G401 (cell line): ENCODE measurements at regions not wholly inside any gene's neighbourhood (a gene's known extent, or its start where the extent isn't known, plus 50 kb on each side); places are given as distances from the start of the nearest gene placed in this dataset.

Experiments
- DNase-seq: peaks from one replicate; pipeline ENCODE4 v3.0.0-alpha.2; 2015; ENCODE audit warnings: low spot score
- in situ Hi-C: cut with HindIII; loops from 2 replicates; pipeline ENCODE4 v1.10.0; 2016; ENCODE audit warnings: low sequenced_read_pairs, mixed read lengths

- in situ Hi-C loops, result no loop called here
- DNase-seq, result peak; percentile 46
Observed at GRCh38 chr1:234719454-234720251, 109.7 kb upstream of the IRF2BP2 start.

GRCh38 chr1:234718496-234719453 is 108.8 kb upstream of the IRF2BP2 start:
- in situ Hi-C loops, result no loop called here

GRCh38 chr1:234716908-234717375 is 107.0 kb upstream of the IRF2BP2 start:
- DNase-seq, result no peak
- in situ Hi-C loops, result no loop called here

More at GRCh38 chr1:234718496-234719453, 108.8 kb upstream of the IRF2BP2 start:
- DNase-seq, result no peak

- in situ Hi-C loops, result no loop called here
- no peak for DNase-seq
Observed at GRCh38 chr1:234715252-234716014, 105.5 kb upstream of the IRF2BP2 start.

- no peak for DNase-seq
- in situ Hi-C loops, result no loop called here
Observed at GRCh38 chr1:234713859-234714258, 103.9 kb upstream of the IRF2BP2 start.

GRCh38 chr1:234713440-234713839 is 103.5 kb upstream of the IRF2BP2 start:
- DNase-seq, result no peak
- in situ Hi-C loops, result no loop called here

GRCh38 chr1:234712891-234713305 is 102.9 kb upstream of the IRF2BP2 start:
- in situ Hi-C loops, result no loop called here
- no peak for DNase-seq

- no peak for DNase-seq
- in situ Hi-C loops, result no loop called here
Observed at GRCh38 chr1:234710936-234711724, 101.2 kb upstream of the IRF2BP2 start.

- in situ Hi-C loops, result no loop called here
- no peak for DNase-seq
Observed at GRCh38 chr1:234710381-234710780, 100.4 kb upstream of the IRF2BP2 start.

GRCh38 chr1:234709473-234710228 is 99.7 kb upstream of the IRF2BP2 start:
- in situ Hi-C loops, result no loop called here
- DNase-seq, result peak; percentile 87

GRCh38 chr1:234708700-234709395 is 98.9 kb upstream of the IRF2BP2 start:
- DNase-seq, result no peak
- in situ Hi-C loops, result no loop called here

GRCh38 chr1:234707641-234708040 is 97.7 kb upstream of the IRF2BP2 start:
- in situ Hi-C loops, result no loop called here
- DNase-seq, result no peak

GRCh38 chr1:234706931-234707330 is 97.0 kb upstream of the IRF2BP2 start:
- in situ Hi-C loops, result no loop called here
- DNase-seq, result no peak

GRCh38 chr1:234706199-234706598 is 96.2 kb upstream of the IRF2BP2 start:
- in situ Hi-C loops, result no loop called here

GRCh38 chr1:234705615-234706014 is 95.6 kb upstream of the IRF2BP2 start:
- in situ Hi-C loops, result no loop called here
- no peak for DNase-seq

More at GRCh38 chr1:234706199-234706598, 96.2 kb upstream of the IRF2BP2 start:
- no peak for DNase-seq

GRCh38 chr1:234704106-234704887 is 94.3 kb upstream of the IRF2BP2 start:
- in situ Hi-C loops, result no loop called here
- no peak for DNase-seq
